Neuron (in vitro differentiated cells): ENCODE measurements at regions not wholly inside any gene's neighbourhood (a gene's known extent, or its start where the extent isn't known, plus 50 kb on each side); places are given as distances from the start of the nearest gene placed in this dataset.

ENCODE experiments used
- H2AFZ ChIP-seq: one replicate; pipeline ENCODE4 v1.6.1; 2013; ENCODE audit warnings: low read depth, mild to moderate bottlenecking, inconsistent platforms, low read length, moderate library complexity
- H3K27me3 ChIP-seq: one replicate; pipeline ENCODE4 v1.6.1; 2013; ENCODE audit warnings: low read length; ENCODE audit not compliant: insufficient read depth
- H3K36me3 ChIP-seq: one replicate; pipeline ENCODE4 v1.6.1; 2013; ENCODE audit warnings: low read length; ENCODE audit not compliant: insufficient read depth
- H3K4me1 ChIP-seq: one replicate; pipeline ENCODE4 v1.6.1; 2013; ENCODE audit warnings: low read length; ENCODE audit not compliant: insufficient read depth
- H3K4me3 ChIP-seq: 2 replicates; pipeline ENCODE4 v1.5.1; 2013; ENCODE audit warnings: mild to moderate bottlenecking, low read length, moderate library complexity
- H3K9me3 ChIP-seq: one replicate; pipeline ENCODE4 v1.6.1; 2013; ENCODE audit warnings: low read length

- Histone ChIP-seq H2AFZ (no peak overlapping the region), H3K9me3 (no peaks in the 10 kb centered on the region), H3K4me1 (no peaks in the 10 kb centered on the region), H3K4me3 (no peak overlapping the region), H3K27me3 (peaks cover 3% of the 10 kb centered on the region), H3K36me3 (no peaks in the 10 kb centered on the region)
Observed at GRCh38 chrX:39170464-39170863, 369.2 kb downstream of the MID1IP1 start.

GRCh38 chrX:39171686-39172085 lies 370.4 kb downstream of the MID1IP1 start:
- no peaks in the 10 kb centered on the region for H3K4me1 ChIP-seq
- no peak overlapping the region for H3K4me3 ChIP-seq
- H2AFZ ChIP-seq, result no peak overlapping the region
- H3K27me3 ChIP-seq, result peaks cover 3% of the 10 kb centered on the region
- no peaks in the 10 kb centered on the region for H3K36me3 ChIP-seq
- no peaks in the 10 kb centered on the region for H3K9me3 ChIP-seq

- no peaks in the 10 kb centered on the region for H3K4me1 ChIP-seq
- no peaks in the 10 kb centered on the region for H3K36me3 ChIP-seq
- H3K9me3 ChIP-seq, result no peaks in the 10 kb centered on the region
- H3K4me3 ChIP-seq, result no peak overlapping the region
- no peak overlapping the region for H2AFZ ChIP-seq
- peaks cover 3% of the 10 kb centered on the region for H3K27me3 ChIP-seq
Observed at GRCh38 chrX:39174241-39174771, 373.0 kb downstream of the MID1IP1 start.

- H2AFZ ChIP-seq, result no peak overlapping the region
- no peaks in the 10 kb centered on the region for H3K4me1 ChIP-seq
- no peaks in the 10 kb centered on the region for H3K9me3 ChIP-seq
- H3K27me3 ChIP-seq, result peaks cover 3% of the 10 kb centered on the region
- no peaks in the 10 kb centered on the region for H3K36me3 ChIP-seq
- no peak overlapping the region for H3K4me3 ChIP-seq
Observed at GRCh38 chrX:39174772-39175417, 373.6 kb downstream of the MID1IP1 start.

- Histone ChIP-seq H3K36me3 (no peaks in the 10 kb centered on the region), H2AFZ (no peak overlapping the region), H3K4me3 (no peak overlapping the region), H3K27me3 (peaks cover 3% of the 10 kb centered on the region), H3K9me3 (no peaks in the 10 kb centered on the region), H3K4me1 (no peaks in the 10 kb centered on the region)
Observed at GRCh38 chrX:39175418-39176057, 374.3 kb downstream of the MID1IP1 start.

GRCh38 chrX:39176105-39176504 lies 374.8 kb downstream of the MID1IP1 start:
- peaks cover 3% of the 10 kb centered on the region for H3K27me3 ChIP-seq
- H3K9me3 ChIP-seq, result no peaks in the 10 kb centered on the region
- H3K36me3 ChIP-seq, result no peaks in the 10 kb centered on the region
- no peaks in the 10 kb centered on the region for H3K4me1 ChIP-seq
- no peak overlapping the region for H2AFZ ChIP-seq
- H3K4me3 ChIP-seq, result no peak overlapping the region

- H3K4me3 ChIP-seq, result no peak overlapping the region
- no peaks in the 10 kb centered on the region for H3K4me1 ChIP-seq
- no peaks in the 10 kb centered on the region for H3K9me3 ChIP-seq
- H3K27me3 ChIP-seq, result no peaks in the 10 kb centered on the region
- no peaks in the 10 kb centered on the region for H3K36me3 ChIP-seq
- H2AFZ ChIP-seq, result no peak overlapping the region
Observed at GRCh38 chrX:39189431-39189830, 388.2 kb downstream of the MID1IP1 start.

- Histone ChIP-seq H3K4me1 (no peaks in the 10 kb centered on the region), H3K4me3 (no peak overlapping the region), H3K9me3 (no peaks in the 10 kb centered on the region)
Observed at GRCh38 chrX:39194673-39195072, 393.4 kb downstream of the MID1IP1 start.

GRCh38 chrX:39195156-39195555 lies 393.9 kb downstream of the MID1IP1 start:
- H2AFZ ChIP-seq, result no peak overlapping the region
- H3K36me3 ChIP-seq, result no peaks in the 10 kb centered on the region
- H3K4me3 ChIP-seq, result no peak overlapping the region
- H3K27me3 ChIP-seq, result no peaks in the 10 kb centered on the region
- H3K9me3 ChIP-seq, result no peaks in the 10 kb centered on the region
- H3K4me1 ChIP-seq, result no peaks in the 10 kb centered on the region

More at GRCh38 chrX:39194673-39195072, 393.4 kb downstream of the MID1IP1 start:
- no peak overlapping the region for H2AFZ ChIP-seq
- H3K36me3 ChIP-seq, result no peaks in the 10 kb centered on the region
- no peaks in the 10 kb centered on the region for H3K27me3 ChIP-seq

GRCh38 chrX:39196192-39197102 lies 395.2 kb downstream of the MID1IP1 start:
- Histone ChIP-seq H3K36me3 (no peaks in the 10 kb centered on the region), H3K27me3 (no peaks in the 10 kb centered on the region), H2AFZ (no peak overlapping the region), H3K4me1 (no peaks in the 10 kb centered on the region), H3K4me3 (no peak overlapping the region), H3K9me3 (no peaks in the 10 kb centered on the region)

- Histone ChIP-seq H3K36me3 (no peaks in the 10 kb centered on the region), H3K4me1 (no peaks in the 10 kb centered on the region), H3K4me3 (no peak overlapping the region), H3K27me3 (peaks cover 4% of the 10 kb centered on the region), H3K9me3 (no peaks in the 10 kb centered on the region), H2AFZ (no peak overlapping the region)
Observed at GRCh38 chrX:39199429-39199828, 398.2 kb downstream of the MID1IP1 start.

- no peak overlapping the region for H3K4me3 ChIP-seq
- H3K9me3 ChIP-seq, result no peaks in the 10 kb centered on the region
- H3K27me3 ChIP-seq, result peaks cover 6% of the 10 kb centered on the region
- no peaks in the 10 kb centered on the region for H3K4me1 ChIP-seq
- H2AFZ ChIP-seq, result no peak overlapping the region
- no peaks in the 10 kb centered on the region for H3K36me3 ChIP-seq
Observed at GRCh38 chrX:39201305-39201990, 400.2 kb downstream of the MID1IP1 start.
